Fibroblast of lung (primary cell): ENCODE measurements at regions not wholly inside any gene's neighbourhood (a gene's known extent, or its start where the extent isn't known, plus 50 kb on each side); places are given as distances from the start of the nearest gene placed in this dataset.

Experiments used
- CTCF ChIP-seq, 2 donors: IDR thresholded peaks in 1 of 2; conservative IDR thresholded peaks in 1 of 2; 1 replicate in 1 of 2; 2 replicates in 1 of 2; pipeline ENCODE4 v1.5.1; 2011 to 2012; ENCODE audit warnings: low read length in 2 of 2, control low read depth in 1 of 2, inconsistent platforms in 1 of 2, low read depth in 1 of 2, mild to moderate bottlenecking in 1 of 2
- EZH2 ChIP-seq: IDR thresholded peaks from 2 replicates; pipeline ENCODE4 v1.5.1; 2012; ENCODE audit warnings: low read length, control low read depth, mild to moderate bottlenecking; ENCODE audit errors: missing control alignments

- no peak for TF ChIP-seq CTCF (conservative IDR thresholded peaks at IDR 0.05 in 1 of 2, IDR thresholded peaks at IDR 0.05 in 1 of 2; ENCODE audit: low read depth in 1 of 2, low read length in 2 of 2)
- no peak for TF ChIP-seq EZH2
Observed at GRCh38 chr14:80316441-80316840, 105.1 kb upstream of the DIO2 start.
